ENCODE measurements at regions not wholly inside any gene's neighbourhood (a gene's known extent, or its start where the extent isn't known, plus 50 kb on each side); places are given as distances from the start of the nearest gene placed in this dataset.

- TF ChIP-seq CTCF (IDR thresholded peaks at IDR 0.05) (no peak), EP300 (IDR thresholded peaks at IDR 0.05) (no peak)
Observed at GRCh38 chr1:187275985-187276575, 447.3 kb downstream of the PLA2G4A start.

Data from sigmoid colon (tissue), 4 donors.